CD4-positive, alpha-beta T cell treated with Interleukin-6 at 100 ng/mL for 8 hours (primary cell): ENCODE measurements at regions not wholly inside any gene's neighbourhood (a gene's known extent, or its start where the extent isn't known, plus 50 kb on each side); places are given as distances from the start of the nearest gene placed in this dataset.
A peak's percentile ranks its signal among the peaks of the same experiment; 100 is the strongest.
"Not testable (repeated sequence)": the region's sequence is repeated elsewhere in the genome, so short reads cannot be mapped to it uniquely, and the experiment has no call there.

Source experiments
- DNase-seq: peaks from one replicate; pipeline ENCODE4 v3.0.0-alpha.2; 2020; ENCODE audit warnings: mixed read lengths, low spot score

- DNase-seq: no peak
These were observed 214.5 kb upstream of the PRSS1 start for GRCh38 chr7:142534726-142535122.

- DNase-seq: no peak
These were observed 215.4 kb upstream of the PRSS1 start for GRCh38 chr7:142533920-142534319.

- DNase-seq: no peak
These were observed 219.7 kb upstream of the PRSS1 start for GRCh38 chr7:142529591-142529990.

- no peak for DNase-seq
These were observed 220.5 kb upstream of the PRSS1 start for GRCh38 chr7:142528608-142529408.

GRCh38 chr7:142523821-142524460, 225.3 kb upstream of the PRSS1 start:
- DNase-seq: no peak

- no peak for DNase-seq
These were observed 226.5 kb upstream of the PRSS1 start for GRCh38 chr7:142522735-142523134.

GRCh38 chr7:142520885-142521284, 228.4 kb upstream of the PRSS1 start:
- DNase-seq: not testable (repeated sequence)

GRCh38 chr7:142520455-142520854, 228.8 kb upstream of the PRSS1 start:
- peak; percentile 15 for DNase-seq

- DNase-seq: no peak
These were observed 229.9 kb upstream of the PRSS1 start for GRCh38 chr7:142519079-142520078.

- peak; percentile 39 for DNase-seq
These were observed 233.2 kb upstream of the PRSS1 start for GRCh38 chr7:142516038-142516501.

GRCh38 chr7:142514716-142515115, 234.6 kb upstream of the PRSS1 start:
- not testable (repeated sequence) for DNase-seq

GRCh38 chr7:142513178-142513955, 235.9 kb upstream of the PRSS1 start:
- no peak for DNase-seq

- no peak for DNase-seq
These were observed 237.5 kb upstream of the PRSS1 start for GRCh38 chr7:142511801-142512200.

- DNase-seq: no peak
These were observed 237.9 kb upstream of the PRSS1 start for GRCh38 chr7:142511374-142511773.

- DNase-seq: not testable (repeated sequence)
These were observed 240.0 kb upstream of the PRSS1 start for GRCh38 chr7:142509235-142509634.

- peak; percentile 34 for DNase-seq
These were observed 241.0 kb upstream of the PRSS1 start for GRCh38 chr7:142508251-142508650.

GRCh38 chr7:142507799-142508198, 241.5 kb upstream of the PRSS1 start:
- no peak for DNase-seq

GRCh38 chr7:142507066-142507465, 242.2 kb upstream of the PRSS1 start:
- DNase-seq: not testable (repeated sequence)

GRCh38 chr7:142506601-142507000, 242.7 kb upstream of the PRSS1 start:
- no peak for DNase-seq

GRCh38 chr7:142503949-142504348, 245.3 kb upstream of the PRSS1 start:
- not testable (repeated sequence) for DNase-seq

GRCh38 chr7:142503036-142503435, 245.2 kb upstream of the PRSS58 start:
- no peak for DNase-seq
